Stomach (tissue), 8 donors: ENCODE measurements at regions not wholly inside any gene's neighbourhood (a gene's known extent, or its start where the extent isn't known, plus 50 kb on each side); places are given as distances from the start of the nearest gene placed in this dataset.

Experiments
- DNase-seq, 2 donors: peaks; one replicate each; pipeline versions ENCODE4 v3.0.0 to v3.0.0-alpha.2; 2013 to 2019
- H3K27ac ChIP-seq, 5 donors: fragments of 200-600 bp in 4 of 5; sonication (generic) in 4 of 5; one replicate each; pipeline ENCODE4 v1.5.1; 2013 to 2019; ENCODE audit warnings: mild to moderate bottlenecking in 1 of 5, moderate library complexity in 1 of 5
- H3K27me3 ChIP-seq, 3 donors: fragments of 200-600 bp; sonication (generic); one replicate each; pipeline ENCODE4 v1.5.1; 2017 to 2019; ENCODE audit warnings: mixed run types in 1 of 3
- H3K36me3 ChIP-seq, 4 donors: fragments of 200-600 bp; sonication (generic); 1 replicate in 3 of 4; 2 replicates in 1 of 4; pipeline ENCODE4 v1.5.1; 2016 to 2019
- H3K4me1 ChIP-seq, 4 donors: fragments of 200-600 bp; sonication (generic); one replicate each; pipeline ENCODE4 v1.5.1; 2016 to 2019
- H3K4me3 ChIP-seq, 4 donors: fragments of 200-600 bp; sonication (generic) in 3 of 4; one replicate each; pipeline ENCODE4 v1.5.1; 2016 to 2019; ENCODE audit warnings: mild to moderate bottlenecking in 1 of 4
- H3K9me3 ChIP-seq, 4 donors: fragments of 200-600 bp; sonication (generic); one replicate each; pipeline ENCODE4 v1.5.1; 2016 to 2019
- EP300 ChIP-seq: sonication (generic); formaldehyde crosslinking; IDR thresholded peaks from one replicate; pipeline ENCODE4 v1.6.1; 2017; ENCODE audit warnings: antibody characterized with exemption
- POLR2A ChIP-seq, 4 donors: fragments of 450-650 bp; IDR thresholded peaks; one replicate each; pipeline ENCODE4 v1.6.1; 2016; ENCODE audit warnings: antibody characterized with exemption in 4 of 4, control low read depth in 2 of 4, mild to moderate bottlenecking in 1 of 4, moderate library complexity in 1 of 4
- POLR2AphosphoS5 ChIP-seq, 3 donors: sonication (generic); formaldehyde crosslinking; IDR thresholded peaks; one replicate each; pipeline ENCODE4 v1.6.1; 2016; ENCODE audit warnings: antibody characterized with exemption in 3 of 3
- WGBS, 5 donors: extraction: QIAGEN DNeasy Blood & Tissue Kit in 3 of 5; methylation state at CpG; one replicate each; pipeline versions ENCODE4 v1.1.5 to v1.1.7; 2013 to 2018; 5-methylcytosine and 5-hydroxymethylcytosine counted together
- intact Hi-C: fragments of 100-400 bp; cut with DNase I; formaldehyde crosslinking; loops from one replicate; pipeline ENCODE4 v1.15.1; 2023; ENCODE audit warnings: low total_unique reads
- TF ChIP-seq, protein P1 (sequence below), 7 experiments: fragments of 450-650 bp in 4 of 7; fragments of 200-600 bp in 3 of 7; sonication (generic) in 3 of 7; IDR thresholded peaks; one replicate each; pipeline ENCODE4 v1.5.1; 2016 to 2019; ENCODE audit warnings: antibody characterized with exemption in 7 of 7, control low read depth in 2 of 7, mild to moderate bottlenecking in 1 of 7
- donor health status: healthy with polysubstance abuse.
- donor health status: Bipolar disorder and iron deficiency.
- donor health status: healthy.

DNA sequence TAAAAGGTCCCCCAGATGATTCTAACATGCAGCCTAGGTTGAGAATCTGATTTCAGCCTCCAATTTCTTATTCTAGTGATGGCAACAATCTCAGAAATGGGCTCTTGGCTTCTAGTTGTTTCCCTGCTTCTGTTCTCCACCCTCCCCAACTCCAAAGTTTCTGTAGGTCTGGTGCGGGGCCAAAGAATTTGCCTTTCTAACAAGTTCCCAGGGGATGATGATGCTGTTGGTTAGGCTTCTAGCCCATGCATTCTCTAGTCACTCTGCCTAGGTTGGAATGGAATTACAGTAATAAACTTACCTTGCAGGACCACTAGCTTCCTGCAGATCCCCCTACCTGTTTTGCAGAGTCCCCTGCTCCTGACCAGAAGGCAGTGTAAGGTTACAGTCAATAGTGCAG lies 103.2 kb upstream of the PPP2R3A start:
- 75 to 100% (median 92%) methylated on average over 1 of the region's 1 CpG for WGBS, 5 donors
- intact Hi-C loops: no loop called here

DNA sequence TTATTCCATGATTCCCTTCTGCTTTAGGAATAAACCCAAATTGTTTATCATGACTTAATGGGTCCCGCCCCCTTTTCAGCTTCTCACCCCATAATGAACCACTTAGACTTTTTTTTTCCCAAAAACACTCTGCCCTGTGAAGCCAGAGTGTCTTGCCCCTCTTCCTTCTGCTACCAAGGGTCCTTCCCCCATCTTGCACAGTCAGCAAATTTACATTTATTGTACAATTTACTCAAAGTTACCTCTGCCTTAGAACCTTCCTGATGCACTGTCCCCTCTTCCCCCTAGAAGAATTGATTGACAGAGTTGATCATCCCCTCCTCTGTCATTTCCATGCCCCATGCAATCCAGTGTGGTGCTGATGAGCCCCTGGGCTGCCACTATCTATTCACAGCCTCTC lies 101.5 kb upstream of the PPP2R3A start:
- H3K4me1 ChIP-seq: no peaks in the 10 kb centered on the region
- intact Hi-C loops: no loop called here
- H3K4me3 ChIP-seq: no peak overlapping the region
- 65 to 89% (median 82%) methylated on average over 1 of the region's 1 CpG for WGBS, 5 donors
- no peaks in the 10 kb centered on the region for H3K36me3 ChIP-seq
- H3K9me3 ChIP-seq: peaks cover 0 to 12% (median 5%) of the 10 kb centered on the region in 4 donors
- no peak for DNase-seq
- TF ChIP-seq, protein P1, sequence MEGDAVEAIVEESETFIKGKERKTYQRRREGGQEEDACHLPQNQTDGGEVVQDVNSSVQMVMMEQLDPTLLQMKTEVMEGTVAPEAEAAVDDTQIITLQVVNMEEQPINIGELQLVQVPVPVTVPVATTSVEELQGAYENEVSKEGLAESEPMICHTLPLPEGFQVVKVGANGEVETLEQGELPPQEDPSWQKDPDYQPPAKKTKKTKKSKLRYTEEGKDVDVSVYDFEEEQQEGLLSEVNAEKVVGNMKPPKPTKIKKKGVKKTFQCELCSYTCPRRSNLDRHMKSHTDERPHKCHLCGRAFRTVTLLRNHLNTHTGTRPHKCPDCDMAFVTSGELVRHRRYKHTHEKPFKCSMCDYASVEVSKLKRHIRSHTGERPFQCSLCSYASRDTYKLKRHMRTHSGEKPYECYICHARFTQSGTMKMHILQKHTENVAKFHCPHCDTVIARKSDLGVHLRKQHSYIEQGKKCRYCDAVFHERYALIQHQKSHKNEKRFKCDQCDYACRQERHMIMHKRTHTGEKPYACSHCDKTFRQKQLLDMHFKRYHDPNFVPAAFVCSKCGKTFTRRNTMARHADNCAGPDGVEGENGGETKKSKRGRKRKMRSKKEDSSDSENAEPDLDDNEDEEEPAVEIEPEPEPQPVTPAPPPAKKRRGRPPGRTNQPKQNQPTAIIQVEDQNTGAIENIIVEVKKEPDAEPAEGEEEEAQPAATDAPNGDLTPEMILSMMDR (IDR thresholded peaks at IDR 0.05): no peak
- no peak for TF ChIP-seq EP300
- TF ChIP-seq POLR2A (IDR thresholded peaks at IDR 0.05): no peak
- no peaks in the 10 kb centered on the region for H3K27me3 ChIP-seq
- H3K27ac ChIP-seq: no peak overlapping the region

More for the DNA sequence above, 103.2 kb upstream of the PPP2R3A start:
- no peak overlapping the region for H3K4me3 ChIP-seq
- TF ChIP-seq POLR2AphosphoS5 (IDR thresholded peaks at IDR 0.05) (no peak), EP300 (no peak), POLR2A (IDR thresholded peaks at IDR 0.05) (no peak)
- TF ChIP-seq, protein P1 (IDR thresholded peaks at IDR 0.05): no peak
- no peak overlapping the region for H3K27ac ChIP-seq
- H3K36me3 ChIP-seq: no peaks in the 10 kb centered on the region
- H3K9me3 ChIP-seq: peaks cover 0 to 9% (median 4%) of the 10 kb centered on the region in 4 donors
- no peaks in the 10 kb centered on the region for H3K4me1 ChIP-seq
- no peak for DNase-seq
- H3K27me3 ChIP-seq: peaks cover 0 to 6% (median 0%) of the 10 kb centered on the region in 3 donors

DNA sequence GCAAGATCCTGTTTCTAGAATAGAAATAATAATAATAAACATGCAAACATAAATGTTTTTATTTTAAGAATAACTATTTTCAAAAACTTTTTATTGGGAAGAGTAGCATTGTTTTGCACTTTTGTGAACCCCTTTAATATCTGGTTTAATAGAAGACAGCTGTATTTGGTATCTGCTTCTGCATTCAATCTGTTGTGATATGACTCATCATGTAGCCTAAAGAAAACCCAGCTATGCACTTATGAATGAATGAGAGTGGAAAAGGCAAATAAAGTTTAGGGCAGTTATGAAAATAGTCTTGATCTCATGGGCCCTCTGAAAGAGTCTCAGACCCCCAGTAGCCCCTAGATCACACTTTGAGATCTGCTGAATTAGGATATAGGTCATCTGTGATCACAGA lies 100.4 kb upstream of the PPP2R3A start:
- intact Hi-C loops: no loop called here
- peaks cover 0 to 12% (median 5%) of the 10 kb centered on the region in 4 donors for H3K9me3 ChIP-seq
- H3K4me1 ChIP-seq: no peaks in the 10 kb centered on the region
- H3K4me3 ChIP-seq: no peak overlapping the region
- no peaks in the 10 kb centered on the region for H3K27me3 ChIP-seq
- TF ChIP-seq, protein P1 (IDR thresholded peaks at IDR 0.05): no peak
- no peak for TF ChIP-seq POLR2AphosphoS5 (IDR thresholded peaks at IDR 0.05)
- TF ChIP-seq EP300: no peak
- no peak for TF ChIP-seq POLR2A (IDR thresholded peaks at IDR 0.05)
- no peak overlapping the region for H3K27ac ChIP-seq
- no peak for DNase-seq
- H3K36me3 ChIP-seq: no peaks in the 10 kb centered on the region

DNA sequence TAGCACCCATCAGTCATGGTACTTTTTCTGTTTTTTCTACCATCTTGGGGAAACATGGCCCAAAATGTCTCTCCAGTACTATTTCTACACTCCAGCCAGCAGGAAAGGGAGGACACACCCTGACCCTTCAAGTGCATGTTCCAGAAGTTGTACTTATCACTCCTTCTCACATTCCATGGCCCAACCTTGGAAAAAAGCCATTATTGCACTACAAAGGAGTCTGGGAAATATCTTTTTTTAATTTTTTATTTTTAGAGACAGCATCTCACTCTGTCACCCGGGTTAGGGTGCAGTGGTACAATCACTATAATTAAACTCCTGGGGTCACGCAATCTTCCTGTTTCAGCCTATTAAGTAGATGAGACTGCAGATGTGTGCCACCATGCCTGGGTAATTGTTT lies 100.0 kb upstream of the PPP2R3A start:
- H3K27me3 ChIP-seq: no peaks in the 10 kb centered on the region
- H3K4me3 ChIP-seq: no peak overlapping the region
- no peak for DNase-seq
- peaks cover 0 to 12% (median 5%) of the 10 kb centered on the region in 4 donors for H3K9me3 ChIP-seq
- no peaks in the 10 kb centered on the region for H3K4me1 ChIP-seq
- no peaks in the 10 kb centered on the region for H3K36me3 ChIP-seq
- H3K27ac ChIP-seq: no peak overlapping the region
- intact Hi-C loops: no loop called here
- no peak for TF ChIP-seq POLR2A (IDR thresholded peaks at IDR 0.05)
- TF ChIP-seq POLR2AphosphoS5 (IDR thresholded peaks at IDR 0.05): no peak
- TF ChIP-seq EP300: no peak
- TF ChIP-seq, protein P1 (IDR thresholded peaks at IDR 0.05): no peak
- WGBS, 5 donors: 70 to 76% (median 73%) methylated on average over 2 of the region's 2 CpGs
